Fibroblast of pulmonary artery (primary cell): ENCODE measurements at regions not wholly inside any gene's neighbourhood (a gene's known extent, or its start where the extent isn't known, plus 50 kb on each side); places are given as distances from the start of the nearest gene placed in this dataset.

Source experiments
- DNase-seq: peaks from one replicate; pipeline ENCODE4 v3.0.0-alpha.2; 2010; ENCODE audit warnings: low read depth
- H3K4me3 ChIP-seq: replicated peaks from 2 replicates; pipeline ENCODE4 v1.5.1; 2011; ENCODE audit warnings: low read depth, mild to moderate bottlenecking, control low read depth, low read length, moderate library complexity
- TF ChIP-seq, protein P1 (sequence below): IDR thresholded peaks from 2 replicates; pipeline ENCODE4 v1.5.1; 2011; ENCODE audit warnings: mild to moderate bottlenecking, control low read depth, low read length, inconsistent platforms; ENCODE audit errors: missing control alignments

DNA sequence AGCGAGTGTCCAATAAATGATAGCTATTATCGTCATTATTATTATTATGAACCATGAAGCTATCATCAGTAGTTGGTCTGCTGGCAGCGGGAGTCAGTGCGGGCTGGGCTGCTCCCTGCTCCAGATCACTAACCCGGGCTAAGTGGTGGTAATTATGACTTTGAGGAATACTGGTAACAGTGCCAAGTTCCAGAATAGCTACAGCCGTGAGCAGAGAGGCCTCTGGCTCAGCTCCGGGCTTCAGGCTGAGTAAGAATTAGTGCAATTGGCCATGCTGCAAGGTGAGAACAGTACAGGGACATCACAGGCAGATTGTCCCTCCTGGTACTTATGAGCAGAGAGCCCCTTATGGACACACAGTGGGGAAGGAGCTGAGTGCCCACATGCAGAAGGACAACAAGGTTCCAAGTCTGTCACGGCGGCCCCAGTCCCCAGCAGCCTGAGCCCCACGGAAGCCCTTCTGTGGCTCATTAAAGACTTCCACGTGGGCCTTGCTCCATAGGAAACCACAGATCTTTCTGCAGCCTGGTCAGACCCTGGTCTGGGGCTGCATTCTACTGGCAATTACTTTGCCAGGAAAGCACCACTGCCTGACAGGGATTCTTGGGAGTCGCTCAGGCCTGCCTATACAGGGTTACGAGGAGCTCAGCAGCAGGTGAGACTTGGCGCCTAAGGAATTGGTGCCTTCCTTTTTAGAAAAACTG is 235.1 kb downstream of the RRAGC start:
- DNase-seq, result no peak
- TF ChIP-seq, protein P1, sequence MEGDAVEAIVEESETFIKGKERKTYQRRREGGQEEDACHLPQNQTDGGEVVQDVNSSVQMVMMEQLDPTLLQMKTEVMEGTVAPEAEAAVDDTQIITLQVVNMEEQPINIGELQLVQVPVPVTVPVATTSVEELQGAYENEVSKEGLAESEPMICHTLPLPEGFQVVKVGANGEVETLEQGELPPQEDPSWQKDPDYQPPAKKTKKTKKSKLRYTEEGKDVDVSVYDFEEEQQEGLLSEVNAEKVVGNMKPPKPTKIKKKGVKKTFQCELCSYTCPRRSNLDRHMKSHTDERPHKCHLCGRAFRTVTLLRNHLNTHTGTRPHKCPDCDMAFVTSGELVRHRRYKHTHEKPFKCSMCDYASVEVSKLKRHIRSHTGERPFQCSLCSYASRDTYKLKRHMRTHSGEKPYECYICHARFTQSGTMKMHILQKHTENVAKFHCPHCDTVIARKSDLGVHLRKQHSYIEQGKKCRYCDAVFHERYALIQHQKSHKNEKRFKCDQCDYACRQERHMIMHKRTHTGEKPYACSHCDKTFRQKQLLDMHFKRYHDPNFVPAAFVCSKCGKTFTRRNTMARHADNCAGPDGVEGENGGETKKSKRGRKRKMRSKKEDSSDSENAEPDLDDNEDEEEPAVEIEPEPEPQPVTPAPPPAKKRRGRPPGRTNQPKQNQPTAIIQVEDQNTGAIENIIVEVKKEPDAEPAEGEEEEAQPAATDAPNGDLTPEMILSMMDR, result no peak
- no peak overlapping the region for H3K4me3 ChIP-seq

DNA sequence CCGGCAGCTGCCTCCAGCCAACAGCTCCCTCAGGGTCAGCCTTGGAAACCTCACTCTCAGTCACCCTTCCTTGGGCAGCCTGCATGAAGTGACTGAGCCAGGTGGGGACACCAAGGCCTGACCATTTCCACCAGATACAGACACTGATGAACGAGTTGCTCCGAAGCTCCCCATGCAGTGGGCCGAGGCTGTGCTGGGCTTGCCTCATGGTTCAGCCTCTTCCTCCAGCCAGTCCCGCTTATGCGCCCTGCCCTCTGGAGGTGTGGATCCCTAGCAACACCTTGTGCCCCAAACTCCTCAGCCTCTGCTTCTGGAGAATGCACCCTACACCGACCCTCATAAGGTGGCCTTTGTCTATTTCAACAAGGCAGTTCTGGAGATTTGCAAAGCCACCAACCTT is 236.0 kb downstream of the RRAGC start:
- DNase-seq, result no peak
- TF ChIP-seq, protein P1, result no peak
- H3K4me3 ChIP-seq, result no peak overlapping the region

DNA sequence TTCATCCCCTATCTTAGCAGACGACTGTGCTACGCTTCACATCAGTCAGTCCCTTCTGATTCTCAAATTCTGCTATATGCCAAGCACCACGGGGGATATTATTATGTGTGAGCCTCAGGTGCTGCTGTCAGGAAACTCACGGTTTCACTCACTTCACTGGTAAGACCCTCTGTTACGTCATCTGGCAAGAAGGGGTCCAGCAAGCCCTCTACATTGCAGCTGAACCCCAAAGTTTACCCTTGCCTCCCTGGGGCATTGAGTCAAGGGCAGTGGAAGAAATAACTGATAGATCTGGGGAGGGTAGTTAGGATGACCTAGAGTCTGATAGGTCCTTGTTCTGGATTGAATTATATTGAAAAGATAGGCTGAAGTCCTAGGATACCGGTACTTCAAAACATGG is 237.4 kb downstream of the RRAGC start:
- TF ChIP-seq, protein P1, result no peak
- no peak overlapping the region for H3K4me3 ChIP-seq
- DNase-seq, result no peak

DNA sequence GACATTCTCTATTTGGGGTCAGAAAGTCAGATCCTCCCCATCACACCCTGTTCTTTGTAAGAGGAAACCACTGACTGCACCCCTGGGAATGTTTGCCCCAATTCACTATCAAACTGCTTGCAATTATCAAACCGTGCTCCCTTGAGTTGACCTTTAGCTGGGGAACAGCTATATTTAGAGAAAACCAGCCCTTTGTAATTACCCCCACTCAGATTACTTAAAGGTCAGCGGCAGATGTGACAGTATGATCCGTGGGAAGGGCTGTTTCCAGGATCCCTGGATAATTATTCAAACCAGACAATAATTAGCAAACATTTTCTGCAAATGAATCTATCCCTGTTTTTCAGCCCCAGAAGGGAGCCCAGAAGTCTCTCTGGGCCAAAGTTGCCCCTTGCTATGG is 242.7 kb downstream of the RRAGC start:
- TF ChIP-seq, protein P1, result no peak
- H3K4me3 ChIP-seq, result no peak overlapping the region
- no peak for DNase-seq

DNA sequence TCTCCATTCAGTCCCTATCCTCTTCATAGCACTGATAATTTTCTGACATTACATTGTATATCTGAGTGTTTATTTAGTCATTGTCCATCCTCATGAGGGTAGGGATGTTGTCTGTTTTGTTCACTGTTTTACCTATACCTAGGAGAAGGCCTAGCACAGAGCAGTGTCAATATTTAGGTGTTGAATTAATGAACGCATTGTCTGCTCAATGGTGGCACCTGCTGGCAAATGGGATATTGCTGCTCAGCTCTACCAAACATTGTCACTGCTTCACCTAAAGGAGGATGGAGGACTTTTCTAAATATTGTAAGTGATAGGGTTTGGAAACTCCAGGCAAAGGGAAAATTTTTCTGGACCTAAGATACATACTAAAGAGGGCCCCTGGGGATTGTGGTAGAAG is 243.9 kb downstream of the RRAGC start:
- TF ChIP-seq, protein P1, result no peak
- no peak for DNase-seq
- no peak overlapping the region for H3K4me3 ChIP-seq

DNA sequence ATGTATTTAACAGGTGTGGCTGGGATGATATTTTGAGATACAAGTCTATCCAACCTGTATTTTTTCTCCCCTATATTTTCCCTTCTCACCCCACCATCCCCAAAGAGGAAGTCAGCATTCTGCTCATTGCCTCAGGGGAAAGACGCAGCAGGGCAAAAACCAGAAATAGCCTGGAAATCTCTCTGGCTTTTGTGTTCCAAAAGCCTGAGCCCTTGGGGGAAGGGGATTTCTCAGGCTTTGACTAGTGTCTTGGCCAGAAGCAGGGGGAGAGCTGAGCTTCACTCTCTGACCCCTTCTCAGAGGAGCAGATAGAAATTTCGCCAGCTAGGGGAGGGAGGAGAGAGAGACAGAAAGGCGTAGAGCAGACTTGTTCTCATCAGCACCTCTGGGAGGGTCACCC is 244.7 kb downstream of the RRAGC start:
- no peak for DNase-seq
- H3K4me3 ChIP-seq, result no peak overlapping the region
- TF ChIP-seq, protein P1, result no peak

DNA sequence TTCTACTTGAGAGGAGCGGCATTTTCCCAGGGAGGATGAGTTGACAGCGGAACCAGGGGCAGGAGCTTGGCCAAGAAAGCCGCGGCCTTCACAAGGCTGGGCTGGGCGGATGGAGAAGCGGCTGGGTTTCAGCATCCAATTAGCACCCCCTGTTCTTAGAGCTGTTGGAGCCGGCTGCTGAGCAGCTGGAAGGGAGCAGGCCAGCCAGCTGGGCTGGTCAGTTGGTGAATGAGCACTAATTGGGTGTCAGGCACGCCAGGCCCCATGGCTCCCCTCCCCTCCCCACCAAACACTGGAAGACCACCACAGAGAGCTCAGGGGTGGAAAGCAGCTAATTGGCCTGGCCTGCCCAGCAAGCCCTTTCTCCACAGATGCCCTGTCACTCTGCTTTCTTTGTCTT is 245.6 kb downstream of the RRAGC start:
- DNase-seq, result no peak
- TF ChIP-seq, protein P1, result no peak
- no peak overlapping the region for H3K4me3 ChIP-seq
